Vagina (tissue), 2 donors: ENCODE measurements at regions not wholly inside any gene's neighbourhood (a gene's known extent, or its start where the extent isn't known, plus 50 kb on each side); places are given as distances from the start of the nearest gene placed in this dataset.

ENCODE experiments used
- CTCF ChIP-seq, 3 experiments: fragments of 450-650 bp in 2 of 3; fragments of 200-600 bp in 1 of 3; sonication (generic) in 1 of 3; IDR thresholded peaks; one replicate each; pipeline ENCODE4 v1.5.1; 2017 to 2019; ENCODE audit warnings: antibody characterized with exemption in 3 of 3, mild to moderate bottlenecking in 2 of 3, moderate library complexity in 2 of 3
- POLR2A ChIP-seq, 2 donors: fragments of 450-650 bp; IDR thresholded peaks; one replicate each; pipeline ENCODE4 v1.6.1; 2017; ENCODE audit warnings: antibody characterized with exemption in 2 of 2, mild to moderate bottlenecking in 2 of 2, moderate library complexity in 2 of 2
- POLR2AphosphoS5 ChIP-seq, 2 donors: sonication (generic); formaldehyde crosslinking; IDR thresholded peaks; one replicate each; pipeline ENCODE4 v1.9.0; 2017; ENCODE audit warnings: antibody characterized with exemption in 2 of 2, mild to moderate bottlenecking in 2 of 2, low read depth in 1 of 2; ENCODE audit not compliant: insufficient read depth in 1 of 2

- TF ChIP-seq CTCF (IDR thresholded peaks at IDR 0.05): no peak
- TF ChIP-seq POLR2A (IDR thresholded peaks at IDR 0.05): no peak
- TF ChIP-seq POLR2AphosphoS5 (IDR thresholded peaks at IDR 0.05; ENCODE audit: insufficient read depth in 1 of 2, low read depth in 1 of 2): no peak
Measured at GRCh38 chr9:2524601-2525000, 97.0 kb upstream of the VLDLR start.
